ENCODE measurements at regions not wholly inside any gene's neighbourhood (a gene's known extent, or its start where the extent isn't known, plus 50 kb on each side); places are given as distances from the start of the nearest gene placed in this dataset.
A peak's percentile ranks its signal among the peaks of the same experiment; 100 is the strongest.

DNA sequence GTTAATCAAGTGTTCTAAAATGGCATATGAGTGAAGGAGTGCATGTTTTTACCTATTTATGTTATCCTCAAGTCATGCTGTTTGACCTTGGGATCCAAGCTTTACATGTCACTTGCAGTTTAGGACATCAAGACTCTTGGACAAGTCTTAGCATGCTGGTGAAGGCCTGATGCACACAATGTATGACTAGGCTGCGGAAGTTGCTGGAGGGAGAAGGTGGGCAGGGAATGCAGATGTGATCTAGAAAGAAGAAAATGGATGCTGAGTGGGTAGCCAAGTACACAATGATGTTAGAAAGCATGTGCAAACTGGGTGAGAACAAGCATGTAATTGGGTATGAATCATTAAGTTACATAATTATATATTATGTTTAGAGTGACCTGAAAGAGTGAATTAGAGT lies 301.8 kb downstream of the BRINP2 start:
- DNase-seq: no peak

DNA sequence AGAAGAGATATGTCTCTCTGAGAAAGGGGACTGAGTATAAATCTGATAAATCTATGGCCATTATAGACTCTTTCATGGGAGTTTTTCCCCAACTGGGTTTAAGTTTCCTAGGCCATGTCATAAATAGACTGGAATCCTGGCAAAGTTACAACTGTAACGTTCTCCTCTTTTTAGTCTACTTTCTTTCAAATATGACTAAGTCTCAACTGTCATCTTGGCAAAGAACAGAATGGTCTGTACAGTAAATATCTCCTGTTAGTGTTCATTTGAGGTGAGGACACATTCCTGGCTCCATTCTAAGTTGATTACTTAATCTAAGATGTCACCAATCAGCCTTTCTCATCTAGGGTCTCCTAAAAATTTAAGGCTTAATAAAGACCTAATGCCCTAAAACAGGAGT lies 300.5 kb downstream of the BRINP2 start:
- no peak for DNase-seq

DNA sequence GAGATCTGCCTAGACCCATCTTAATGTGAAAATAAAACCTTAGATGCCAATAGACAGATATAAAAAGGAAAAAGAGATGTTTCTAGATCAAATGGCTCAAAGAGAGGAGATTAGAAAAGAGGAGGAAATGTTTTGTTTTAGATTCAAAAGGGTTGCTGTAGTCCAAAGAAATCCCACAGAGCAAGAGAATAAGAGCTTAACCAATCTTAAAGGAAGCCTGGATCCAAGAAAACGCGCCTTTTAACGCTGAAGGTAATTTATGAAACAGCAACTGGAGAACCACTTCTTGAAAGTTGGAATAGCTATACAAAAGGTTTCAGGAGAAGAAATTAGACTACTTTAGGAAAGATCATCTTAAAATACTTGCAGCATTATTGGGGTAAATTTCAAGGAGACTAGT lies 298.8 kb downstream of the BRINP2 start:
- no peak for DNase-seq

DNA sequence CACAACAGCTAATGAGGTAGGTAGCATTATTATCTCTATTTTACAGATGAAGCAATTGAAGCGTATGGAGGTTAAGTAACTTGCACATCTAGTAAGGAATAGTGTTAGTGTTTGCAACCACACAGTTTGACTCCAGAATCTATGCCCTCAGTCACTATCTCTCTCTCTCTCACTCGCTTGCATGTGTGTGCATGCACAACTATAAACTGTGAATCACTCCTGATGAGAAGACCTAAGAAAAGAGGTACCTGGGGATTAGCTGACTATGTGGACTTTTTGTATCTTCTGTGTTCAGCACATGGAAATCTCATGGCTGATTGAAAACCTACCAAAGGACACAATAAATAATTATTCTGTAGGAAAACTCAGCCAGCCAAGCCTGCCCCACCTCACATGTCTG lies 295.5 kb downstream of the BRINP2 start:
- DNase-seq: no peak

DNA sequence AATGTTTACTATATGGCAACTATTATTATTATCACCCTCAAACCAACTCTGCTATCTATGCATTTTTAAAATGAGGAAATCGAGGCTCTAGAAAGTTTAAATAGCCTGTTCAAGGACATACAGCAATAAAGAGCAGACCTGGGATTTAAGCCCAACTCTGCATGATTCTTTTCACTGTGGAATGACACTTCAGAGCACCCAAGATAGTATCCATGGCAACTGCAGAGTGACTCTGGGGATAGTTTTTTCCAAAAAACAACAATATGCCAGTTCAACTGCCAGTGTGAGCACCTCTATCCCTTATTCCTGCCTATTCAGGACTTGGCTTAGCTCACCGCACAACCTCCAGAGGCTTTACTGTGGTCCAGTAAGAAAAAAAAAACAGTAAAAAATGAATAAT lies 293.9 kb downstream of the BRINP2 start:
- DNase-seq: no peak

DNA sequence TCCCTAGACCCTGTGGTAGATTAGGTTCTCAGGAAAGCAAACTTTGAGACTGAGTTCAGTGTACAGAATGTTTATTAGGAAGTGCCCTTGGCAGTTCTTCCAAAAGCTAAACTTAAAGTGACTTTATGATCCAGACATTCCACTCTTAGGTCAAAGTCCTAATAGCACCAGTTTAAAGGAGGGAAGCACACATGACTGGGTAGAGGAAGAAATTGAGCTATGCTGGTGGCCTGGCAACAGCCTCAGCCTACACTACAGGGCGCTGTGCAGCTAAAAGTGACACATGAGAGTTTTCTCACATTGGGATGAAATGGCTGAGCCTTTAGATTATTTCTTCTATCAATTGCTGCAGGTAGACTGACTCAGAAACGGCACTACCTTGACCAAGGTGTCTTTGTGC lies 280.4 kb downstream of the BRINP2 start:
- DNase-seq: no peak

DNA sequence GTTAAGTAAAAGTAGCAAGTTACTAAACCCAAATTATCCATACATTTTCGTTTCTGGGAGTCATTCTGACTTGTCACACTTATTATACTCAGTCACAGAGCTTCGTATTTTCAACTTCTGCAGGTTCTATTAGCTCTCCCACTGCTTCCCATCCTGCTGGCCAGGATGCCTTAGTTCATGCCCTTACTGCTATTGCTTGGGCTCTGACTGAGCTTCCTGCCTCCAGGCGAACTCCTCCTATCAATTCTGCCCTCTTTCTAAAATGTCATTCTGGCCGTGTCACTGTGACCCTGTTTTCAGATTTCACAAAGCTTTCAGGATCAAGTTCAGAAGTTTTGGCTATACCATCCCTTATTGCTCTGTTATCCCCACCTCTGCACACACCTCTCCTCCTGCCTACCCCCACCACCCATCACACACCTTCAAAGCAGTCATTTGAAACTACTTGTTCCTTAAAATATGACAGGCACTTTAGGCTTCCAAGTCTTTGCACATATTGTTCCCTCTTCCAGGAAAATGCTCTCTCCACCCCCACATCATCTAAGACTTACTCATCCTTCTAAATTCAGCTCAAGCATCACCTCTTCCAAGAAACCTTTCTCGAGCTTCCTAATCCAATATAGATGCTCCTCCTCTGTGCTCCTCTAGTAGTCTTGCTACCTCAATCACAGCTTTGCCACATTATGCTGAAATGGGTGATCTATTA lies 278.0 kb downstream of the BRINP2 start:
- peak; percentile 27 for DNase-seq

DNA sequence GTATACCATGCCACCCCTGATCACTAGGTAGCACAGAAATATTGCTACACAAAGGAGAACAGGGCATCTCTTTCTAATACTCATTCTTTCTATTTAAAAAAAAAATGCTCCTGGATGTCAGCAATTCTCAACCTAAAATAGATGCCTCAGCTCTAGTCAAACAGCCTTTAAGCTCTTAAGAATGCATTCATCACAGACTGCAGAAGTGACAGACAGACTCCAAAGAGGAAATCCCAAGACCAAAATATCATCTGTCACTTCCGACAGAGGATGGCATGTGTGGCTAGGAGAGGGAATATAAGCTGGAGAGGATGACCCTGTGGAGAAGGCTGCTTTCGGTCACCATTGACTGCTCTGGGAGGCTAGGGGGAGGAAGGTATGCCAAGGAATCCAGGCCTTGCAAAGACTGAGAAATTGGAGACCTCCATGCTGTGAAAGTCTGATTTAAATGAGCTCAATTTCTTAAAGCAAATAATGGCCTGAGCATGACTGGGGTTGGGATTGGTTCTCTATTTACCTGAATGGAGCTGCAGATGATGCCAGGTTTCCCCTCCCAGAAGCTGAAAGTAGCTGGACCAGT lies 277.4 kb downstream of the BRINP2 start:
- no peak for DNase-seq

DNA sequence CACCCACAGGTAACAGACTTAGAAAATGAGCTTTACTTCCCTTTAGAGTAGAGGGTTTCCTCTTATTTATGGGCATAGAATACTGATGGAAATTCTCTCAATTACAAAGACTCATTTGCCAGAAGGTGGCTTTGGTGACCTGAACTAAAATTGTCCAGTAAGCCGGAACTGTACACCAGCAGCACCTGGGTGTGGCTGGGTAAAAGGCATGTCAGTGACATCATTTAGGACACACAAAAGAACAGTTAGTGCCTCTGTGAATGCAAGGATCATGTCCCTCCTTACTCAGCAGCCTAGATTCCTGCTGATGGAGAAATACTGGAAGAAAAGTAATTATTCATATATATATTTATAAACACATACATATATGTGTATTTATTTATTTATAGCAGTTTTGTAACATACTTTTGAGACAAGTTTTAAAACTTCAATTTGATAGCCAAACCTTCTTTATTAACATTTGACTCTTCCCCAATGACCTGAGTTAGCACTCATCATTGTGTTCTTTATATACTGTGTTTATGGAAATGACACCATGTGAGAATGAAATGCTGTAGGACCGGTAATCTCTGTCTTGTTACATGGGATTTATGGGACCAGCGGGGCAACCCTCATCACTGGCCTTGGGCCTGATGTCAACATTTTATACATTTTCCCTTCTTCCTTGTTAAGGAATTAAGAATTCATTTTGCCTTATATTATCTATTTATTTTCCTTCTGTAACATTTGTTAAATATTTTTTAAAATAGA lies 274.4 kb downstream of the BRINP2 start:
- DNase-seq: no peak

DNA sequence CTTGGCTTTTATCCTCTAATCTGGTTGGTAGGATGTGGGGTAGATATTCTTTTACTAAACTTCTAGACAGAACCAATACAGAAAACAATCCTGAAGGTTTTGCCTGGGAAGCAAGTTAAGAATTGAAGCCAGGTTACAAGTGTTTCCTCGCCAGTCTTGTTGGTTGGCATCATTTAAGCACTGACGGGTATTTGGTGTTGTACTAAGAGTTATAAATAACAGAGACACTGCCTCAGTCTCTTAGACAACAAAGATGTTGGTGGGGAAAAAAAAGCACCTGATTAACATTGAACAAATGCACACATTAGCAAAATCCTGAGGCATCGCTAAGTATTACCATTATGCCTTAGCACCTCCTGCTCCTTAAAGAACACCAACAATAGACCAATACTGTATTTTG lies 272.2 kb downstream of the BRINP2 start:
- DNase-seq: no peak

DNA sequence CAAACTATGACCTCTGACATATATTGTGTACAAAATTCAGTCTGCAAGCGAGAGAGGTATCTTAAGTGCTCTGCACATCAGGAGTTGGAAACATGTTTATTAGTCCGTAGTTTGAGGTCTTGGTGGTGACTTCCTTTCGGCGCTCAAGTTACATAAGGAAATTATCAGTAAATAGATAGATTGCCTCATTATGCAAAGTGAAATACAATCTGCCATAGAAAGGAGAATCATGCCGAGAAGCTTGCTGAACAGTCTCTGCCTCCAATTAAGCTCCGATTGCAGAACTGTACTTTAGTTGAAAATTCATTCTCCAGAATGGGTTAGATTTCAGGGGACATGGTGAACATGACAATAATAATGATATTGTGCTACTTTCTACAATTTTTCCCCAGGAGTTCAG lies 271.8 kb downstream of the BRINP2 start:
- no peak for DNase-seq

DNA sequence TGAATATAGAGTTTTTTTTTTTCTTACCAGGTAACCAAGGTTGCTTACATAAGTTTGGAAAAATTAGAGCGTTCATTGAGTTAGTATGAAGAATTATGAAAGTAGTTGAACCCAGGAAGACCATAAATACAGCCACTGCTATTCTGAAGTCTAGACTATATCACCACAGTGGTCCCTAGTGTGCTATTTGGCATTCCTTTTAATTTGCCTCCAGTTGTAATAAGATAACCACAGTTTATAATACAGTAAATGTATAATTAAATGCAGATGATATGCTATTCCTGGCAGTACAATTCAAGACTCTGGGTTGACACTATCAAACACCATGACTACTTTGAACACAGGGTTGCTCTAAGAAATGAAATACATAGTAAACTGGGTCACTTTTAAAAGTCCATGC lies 270.5 kb downstream of the BRINP2 start:
- DNase-seq: no peak

DNA sequence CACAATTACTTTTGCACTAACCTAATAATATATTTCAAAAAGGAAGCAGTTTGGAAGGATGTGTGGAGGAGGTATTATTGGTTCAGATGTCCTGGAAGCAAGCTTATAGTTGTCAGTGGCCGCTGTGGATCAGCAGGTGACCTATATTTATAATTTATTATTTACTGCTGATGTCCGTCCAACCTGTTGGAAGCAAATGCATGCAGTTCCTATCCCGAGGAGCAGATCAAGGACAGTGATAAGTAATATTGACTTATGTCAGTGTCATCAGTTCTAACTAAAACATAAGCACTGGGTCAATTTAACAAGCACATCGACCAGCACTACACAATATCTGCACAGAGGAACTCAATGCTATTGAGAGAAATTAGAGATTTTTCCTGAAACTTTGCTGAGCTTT lies 270.1 kb downstream of the BRINP2 start:
- DNase-seq: no peak

DNA sequence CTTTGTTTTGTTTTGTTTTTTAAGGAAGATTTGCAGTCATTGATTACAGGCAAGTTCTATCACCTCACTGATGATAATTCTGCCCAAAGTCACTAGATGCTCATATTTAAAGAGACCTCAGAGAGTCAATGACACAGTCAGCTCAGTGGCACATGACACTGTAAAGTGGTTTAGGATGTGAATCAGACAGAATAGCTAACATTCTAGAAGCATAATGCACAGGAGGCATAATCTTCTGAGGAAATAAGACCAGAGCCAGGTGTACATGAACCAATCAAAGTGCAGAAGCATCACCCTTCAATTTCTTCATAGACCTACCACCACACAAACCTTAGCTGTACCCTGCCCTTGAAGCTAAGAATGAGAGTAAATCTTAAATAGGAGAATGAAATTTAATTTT lies 268.5 kb downstream of the BRINP2 start:
- no peak for DNase-seq

DNA sequence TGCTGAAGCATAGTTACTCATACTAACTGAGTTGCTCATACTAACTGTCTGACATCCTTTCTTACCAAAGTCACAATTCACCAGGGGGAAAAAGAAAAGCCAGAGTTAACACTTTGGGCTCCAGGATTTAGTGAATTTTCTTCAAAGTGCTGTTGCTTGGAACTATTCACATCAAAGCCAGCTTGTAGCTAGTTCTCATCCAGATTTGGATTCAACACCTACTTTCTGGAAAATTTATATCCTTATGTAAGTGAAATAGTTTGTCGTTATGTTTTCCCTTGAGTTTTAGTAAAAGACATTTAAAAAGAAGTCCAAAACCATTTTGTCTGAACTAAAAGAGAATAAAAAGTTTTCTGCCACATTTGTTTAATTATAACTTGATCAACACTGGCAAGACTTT lies 264.6 kb downstream of the BRINP2 start:
- DNase-seq: no peak

DNA sequence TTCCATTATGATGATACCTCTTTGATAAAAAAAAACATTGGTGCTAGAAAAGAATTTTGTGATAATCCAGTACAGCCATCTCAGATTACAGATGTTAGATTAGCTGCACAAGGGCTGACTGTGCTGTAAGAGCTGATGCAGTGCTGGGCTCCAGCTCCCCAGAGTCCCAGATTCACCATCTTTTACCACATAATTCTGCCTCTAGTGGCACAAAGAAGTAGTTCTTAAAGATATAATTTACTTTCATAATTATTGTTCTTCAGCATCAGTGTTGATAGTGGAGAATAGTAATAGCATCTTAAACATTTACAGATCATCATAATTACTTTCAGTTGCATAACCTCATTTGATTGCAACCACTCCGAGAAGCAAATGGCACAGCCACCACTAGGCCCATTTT lies 262.1 kb downstream of the BRINP2 start:
- no peak for DNase-seq

DNA sequence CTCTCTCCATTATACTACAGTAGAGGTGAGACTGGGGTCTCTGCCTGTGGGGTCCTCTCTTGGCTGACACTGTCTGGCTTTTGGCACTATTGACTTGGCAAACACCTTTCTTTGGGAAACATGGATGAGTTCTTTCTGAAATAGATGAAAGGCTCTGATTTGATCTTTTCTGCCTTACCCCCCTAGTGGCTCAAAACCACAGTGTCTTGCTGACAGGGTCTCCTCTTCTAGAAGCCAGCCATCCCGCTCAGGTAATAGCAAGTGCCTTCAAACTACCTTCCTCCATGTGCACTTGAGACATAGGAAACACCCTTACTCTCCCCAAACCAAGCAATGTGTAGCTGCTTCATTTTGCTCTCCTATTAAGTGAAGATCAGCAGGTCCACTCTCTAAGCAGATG lies 260.4 kb downstream of the BRINP2 start:
- DNase-seq: no peak

DNA sequence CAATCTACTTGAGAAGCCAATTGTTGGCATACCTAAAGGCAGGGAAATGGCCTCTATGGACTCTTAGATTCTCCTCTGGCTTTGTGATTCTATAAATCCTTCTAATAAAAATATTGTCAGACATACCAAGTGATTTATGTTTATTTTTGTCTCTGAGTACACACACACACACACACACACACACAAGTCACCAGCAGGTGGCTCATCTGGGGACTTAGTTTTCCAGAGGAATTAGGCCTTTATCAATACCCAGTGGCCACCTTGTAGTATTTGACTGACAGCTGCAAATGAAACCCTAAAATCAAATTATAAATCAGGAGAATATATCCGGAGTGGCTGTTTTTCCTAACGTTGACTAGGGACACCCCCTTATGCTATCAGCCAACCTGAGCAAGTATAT lies 258.5 kb downstream of the BRINP2 start:
- DNase-seq: no peak

DNA sequence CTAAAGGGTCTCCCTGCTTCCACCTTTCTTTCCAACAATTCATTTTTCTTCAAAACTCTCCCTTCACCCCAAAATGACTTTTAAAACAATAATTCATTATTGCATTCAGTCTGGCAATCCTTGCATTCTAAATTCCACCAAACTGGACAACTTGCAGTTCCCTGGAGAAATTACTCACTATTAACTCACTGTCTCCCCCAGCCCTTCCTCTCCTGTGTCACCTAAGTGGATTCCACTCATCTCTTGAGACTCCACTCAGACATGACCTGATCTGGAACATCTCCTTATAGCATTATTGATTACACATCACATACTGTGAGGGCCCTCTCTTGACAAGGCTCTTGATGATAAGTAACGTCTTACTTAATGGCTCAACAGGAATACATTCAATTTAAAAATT lies 257.1 kb downstream of the BRINP2 start:
- DNase-seq: no peak

DNA sequence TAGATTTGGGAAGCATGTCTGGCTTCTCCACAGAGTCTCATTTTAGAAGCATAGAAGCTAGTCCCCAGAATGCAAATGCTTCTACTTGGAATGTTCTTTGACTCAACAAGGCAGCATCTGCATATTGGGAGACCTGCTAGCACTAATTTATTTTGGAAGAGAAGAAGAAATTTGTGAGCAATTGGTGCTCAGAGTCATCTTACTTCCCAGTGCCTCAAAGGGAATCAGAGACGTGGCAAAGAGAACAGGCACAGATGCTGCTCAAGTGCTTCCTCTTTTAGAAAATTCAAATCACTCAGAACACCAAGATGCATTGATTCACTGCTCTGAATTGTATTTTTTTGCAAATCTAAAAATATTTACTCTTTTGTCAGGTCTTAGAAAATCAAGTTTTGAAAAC lies 255.7 kb downstream of the BRINP2 start:
- DNase-seq: no peak

DNA sequence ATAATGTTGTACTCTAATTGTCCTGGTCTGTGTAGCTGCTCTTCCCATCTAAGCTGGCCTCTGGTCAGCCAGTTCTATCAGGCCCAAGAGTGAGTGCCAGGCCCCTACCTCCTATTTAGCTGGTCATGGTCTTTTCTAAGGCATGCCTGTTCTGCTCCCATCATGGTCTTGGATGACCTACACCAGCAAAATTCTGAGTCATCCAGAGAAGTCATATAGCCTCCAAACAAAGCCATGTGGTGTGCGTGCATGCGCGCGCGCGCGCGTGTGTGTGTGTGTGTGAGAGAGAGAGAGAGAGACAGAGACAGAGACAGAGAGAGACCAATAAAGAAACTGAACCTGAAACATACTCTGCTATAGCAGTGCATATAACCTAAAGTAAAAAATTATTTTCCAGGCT lies 254.4 kb downstream of the BRINP2 start:
- no peak for DNase-seq

DNA sequence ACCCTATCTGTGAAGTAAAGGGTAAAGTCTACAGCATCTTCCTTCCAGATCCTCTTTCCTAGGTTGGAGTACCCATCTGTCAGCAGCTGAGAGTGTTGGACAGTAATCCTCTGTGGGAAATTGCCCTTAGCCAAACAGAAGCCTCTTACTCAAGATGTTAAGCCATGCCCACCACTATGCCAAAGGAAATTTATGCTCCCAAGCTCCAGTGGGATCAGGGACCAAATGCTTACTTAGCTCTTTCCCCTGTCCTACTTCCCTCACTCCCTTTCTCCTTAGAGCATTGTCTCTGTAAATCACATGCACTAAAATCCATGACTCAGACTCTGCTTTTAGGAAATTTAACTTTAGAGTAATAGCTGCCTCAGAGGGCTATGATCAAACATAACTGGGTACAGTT lies 254.0 kb downstream of the BRINP2 start:
- no peak for DNase-seq

DNA sequence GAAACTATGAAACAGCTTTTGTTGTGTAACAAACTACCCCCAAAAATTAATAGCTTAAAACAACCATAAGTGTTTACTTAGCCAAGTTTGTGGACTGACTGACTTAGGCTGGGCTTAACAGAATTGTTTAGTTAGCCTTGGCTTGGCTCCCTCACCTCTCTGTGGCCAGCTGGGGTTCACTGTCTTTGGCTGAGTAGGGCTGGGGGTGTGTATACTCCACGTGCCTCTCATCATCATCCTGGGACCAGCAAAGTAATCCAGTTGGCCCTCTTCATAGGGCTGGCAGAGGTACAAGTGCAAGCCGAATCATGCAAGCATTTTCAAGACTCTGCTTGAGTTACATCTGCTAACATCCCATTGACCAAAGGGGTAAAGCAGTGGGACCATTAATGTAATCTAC lies 252.3 kb downstream of the BRINP2 start:
- no peak for DNase-seq

DNA sequence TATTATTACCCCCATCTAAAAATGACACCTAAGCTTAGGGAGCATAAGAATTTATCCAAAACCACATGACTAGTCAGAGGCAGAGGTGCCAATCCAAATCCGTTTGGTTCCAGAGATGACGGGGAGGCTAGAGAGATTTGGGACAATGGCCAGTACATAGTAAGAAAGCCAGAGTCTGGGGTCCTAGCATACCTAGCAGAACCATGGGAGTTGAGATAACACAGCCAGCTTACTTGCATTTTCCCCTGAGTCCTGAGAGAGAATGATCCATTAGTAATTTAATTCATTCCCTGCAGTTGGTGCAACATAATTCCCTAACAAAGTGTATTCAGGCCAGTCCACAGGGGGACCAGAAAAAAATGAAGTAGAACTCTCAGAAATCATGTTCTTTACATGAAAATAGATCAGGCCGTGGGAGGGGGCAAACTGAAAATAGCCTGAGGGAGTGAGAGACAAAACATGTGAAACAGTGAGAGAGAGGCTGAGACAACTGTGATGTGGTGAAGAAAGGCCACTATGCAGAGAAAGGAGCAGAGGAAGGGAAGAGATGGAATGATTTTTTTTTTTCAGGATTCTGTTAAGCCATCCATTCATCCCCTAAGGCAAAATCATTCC lies 243.3 kb downstream of the BRINP2 start:
- DNase-seq: no peak

Measured in occipital lobe (tissue), 1 donor.